AG20443 (cell line): ENCODE measurements at regions not wholly inside any gene's neighbourhood (a gene's known extent, or its start where the extent isn't known, plus 50 kb on each side); places are given as distances from the start of the nearest gene placed in this dataset.
A peak's percentile ranks its signal among the peaks of the same experiment; 100 is the strongest.
"Not testable (repeated sequence)": the region's sequence is repeated elsewhere in the genome, so short reads cannot be mapped to it uniquely, and the experiment has no call there.

Experiments used
- DNase-seq: peaks from one replicate; pipeline ENCODE4 v3.0.0; 2012; ENCODE audit warnings: low spot score, mixed read lengths

DNA sequence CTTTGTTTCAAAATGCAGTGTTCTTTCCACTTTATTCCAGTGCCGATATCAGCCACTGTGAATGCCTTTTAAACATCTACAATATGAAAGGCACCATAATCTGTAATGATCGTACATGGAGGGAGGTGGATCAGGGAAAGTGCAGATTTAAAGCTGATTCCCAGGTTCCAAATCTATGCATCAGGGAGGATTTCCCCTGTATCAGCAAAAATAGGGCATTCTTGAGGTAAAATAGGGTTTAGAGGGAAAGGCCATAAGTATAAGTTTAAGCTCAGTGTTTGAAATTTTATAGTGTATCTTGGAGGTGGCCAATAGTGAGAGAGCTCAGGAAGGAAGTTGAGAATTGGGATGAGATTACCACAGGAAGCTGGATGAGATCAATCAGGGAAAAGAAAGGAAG is 289.7 kb upstream of the ID4 start:
- DNase-seq = no peak

DNA sequence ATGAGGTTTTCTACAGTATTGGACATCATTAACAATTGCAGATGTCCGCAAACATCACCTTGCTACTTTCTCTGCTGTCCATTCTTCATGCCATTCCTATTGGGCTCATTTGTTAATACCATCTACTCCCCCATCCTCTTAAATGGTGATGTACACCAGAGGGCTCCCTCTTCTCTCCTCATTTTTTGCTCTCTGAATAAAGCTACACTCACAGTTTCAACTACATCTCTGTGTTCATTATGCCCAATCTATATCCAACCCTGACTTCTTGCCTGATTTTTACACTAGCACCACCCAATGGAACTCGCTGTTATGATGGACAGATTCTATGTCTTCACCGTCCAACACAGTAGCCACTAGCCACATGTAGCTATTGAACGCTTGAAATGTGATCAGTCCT is 288.1 kb upstream of the ID4 start:
- no peak for DNase-seq

DNA sequence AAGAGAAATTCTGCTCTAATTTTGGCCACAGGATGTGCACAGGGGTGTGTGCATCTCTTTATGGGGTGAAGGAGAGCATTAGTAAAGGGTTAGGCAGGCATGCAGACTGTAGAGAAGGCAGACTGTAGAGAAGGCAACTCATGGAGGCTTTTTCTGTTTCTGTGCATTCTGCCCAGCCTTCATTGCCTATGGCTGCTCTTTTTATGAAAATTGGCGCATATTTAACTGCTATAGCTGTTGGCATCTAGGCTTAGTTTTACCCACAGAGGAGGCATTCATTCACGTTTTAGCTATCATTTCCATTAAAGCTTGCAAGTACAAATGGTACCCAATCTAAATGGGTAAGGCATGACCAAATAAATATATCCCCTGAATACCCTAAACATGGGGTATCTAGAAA is 286.8 kb upstream of the ID4 start:
- no peak for DNase-seq

DNA sequence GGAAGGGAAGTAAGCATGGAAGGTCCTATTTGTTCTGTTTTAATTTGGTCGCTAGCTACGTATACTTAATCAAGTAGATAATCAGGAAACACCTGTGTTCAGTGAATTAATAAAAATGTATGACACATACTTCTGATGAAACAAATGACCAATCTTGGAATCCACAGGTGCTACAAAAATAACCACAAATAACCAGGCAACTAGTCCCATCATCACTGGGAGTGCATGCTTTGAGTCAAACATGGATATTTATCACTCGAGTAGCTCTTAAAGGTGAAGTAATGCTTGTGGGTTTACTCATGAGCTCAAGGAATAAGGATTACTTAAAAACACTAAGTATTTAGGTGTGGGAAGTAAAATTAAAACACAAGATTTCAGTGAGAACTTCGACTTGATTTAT is 285.6 kb upstream of the ID4 start:
- DNase-seq = no peak

DNA sequence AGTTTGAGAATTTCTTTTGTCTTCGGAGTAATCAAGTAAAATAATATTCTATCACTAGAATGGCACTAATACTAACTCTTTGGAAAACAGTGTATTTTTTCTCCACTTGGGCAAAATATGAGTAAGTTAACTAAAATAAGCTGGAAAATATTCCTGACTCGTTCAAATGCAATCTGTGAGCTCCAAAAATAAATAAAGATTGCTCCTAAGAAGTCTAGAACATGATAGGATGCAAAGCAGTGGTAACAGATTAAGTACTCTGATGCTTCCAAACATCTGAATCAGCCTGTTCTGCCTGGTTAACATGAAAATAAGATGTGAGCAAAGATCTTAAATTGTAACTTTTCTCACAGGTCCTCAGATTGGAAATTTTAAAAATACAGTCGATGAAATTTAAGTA is 285.1 kb upstream of the ID4 start:
- no peak for DNase-seq

DNA sequence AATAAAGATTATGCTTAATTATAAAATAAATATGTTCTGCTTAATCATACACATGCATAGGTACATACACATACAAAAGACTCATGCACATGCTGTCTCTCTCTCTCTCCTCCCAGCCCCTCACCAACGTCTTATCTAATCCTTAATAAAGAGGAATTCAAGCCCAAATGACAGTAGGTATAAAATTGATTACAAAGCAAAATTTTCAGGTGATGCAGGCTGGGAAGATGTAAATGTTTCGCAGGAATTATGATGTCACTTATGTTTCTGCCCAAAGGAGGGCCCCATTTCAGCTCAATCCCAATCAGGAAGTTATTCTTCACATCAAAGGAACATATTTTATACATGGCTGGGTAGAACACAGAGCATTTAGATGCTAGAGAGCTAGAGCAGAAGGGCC is 284.6 kb upstream of the ID4 start:
- DNase-seq = no peak

DNA sequence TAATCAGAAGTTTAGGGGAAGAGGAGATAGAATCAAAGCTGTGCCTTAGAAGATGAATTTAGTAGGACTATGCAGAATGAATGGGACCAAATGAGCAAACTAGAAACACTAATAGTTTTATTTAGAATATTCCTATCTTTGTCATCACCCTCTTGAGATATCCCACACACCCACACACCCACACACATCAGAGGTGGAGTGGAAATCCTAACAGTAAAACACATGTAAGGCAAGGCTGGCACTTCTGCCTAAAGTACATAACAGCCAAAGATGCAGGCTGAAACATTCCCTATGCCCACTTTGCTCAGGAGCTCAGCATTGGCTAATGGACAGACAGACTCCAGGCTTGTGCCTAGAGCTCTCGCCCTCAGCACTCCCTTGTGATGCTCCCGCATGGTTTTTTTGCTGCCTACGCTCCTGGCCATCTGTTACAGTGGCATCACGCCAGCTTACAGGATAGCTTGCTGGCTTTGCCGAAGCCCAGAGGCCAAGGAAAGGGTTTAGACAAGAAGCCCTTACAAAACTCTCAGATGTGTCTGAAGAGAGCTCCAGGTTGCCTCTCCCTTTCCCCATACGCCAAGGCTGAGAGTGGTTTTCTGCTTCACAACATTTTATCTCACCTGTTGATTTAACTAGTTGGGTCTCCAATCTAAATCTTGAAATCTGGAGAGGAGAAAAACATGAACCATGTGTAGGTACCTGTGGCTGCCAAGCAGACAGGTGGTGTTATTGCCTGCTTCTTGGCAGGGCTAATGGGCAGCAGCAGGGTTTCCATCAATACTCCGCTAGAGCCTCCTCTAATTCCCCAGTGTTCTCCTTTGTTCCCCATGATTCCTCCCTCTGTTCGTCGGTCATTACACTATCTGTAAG is 282.6 kb upstream of the ID4 start:
- DNase-seq = peak; percentile 24

DNA sequence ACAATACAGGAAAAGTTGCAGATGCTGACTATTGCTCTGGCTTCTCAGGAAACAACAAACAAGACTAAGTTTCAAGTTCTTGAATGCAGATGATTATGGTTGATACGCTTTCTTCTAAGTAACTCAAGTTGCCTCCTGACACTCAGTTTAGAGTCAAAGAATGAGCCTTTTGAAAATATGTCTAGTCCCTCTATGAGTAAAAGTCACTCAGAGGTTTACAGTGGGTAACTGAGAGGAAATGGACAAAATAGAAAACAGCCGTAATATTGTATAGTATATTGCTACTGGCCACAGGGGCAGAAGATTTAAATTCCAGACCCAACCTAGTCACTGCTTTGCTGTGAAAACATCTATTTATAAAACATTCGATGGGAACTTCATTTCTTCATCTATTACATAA is 280.0 kb upstream of the ID4 start:
- DNase-seq = no peak

DNA sequence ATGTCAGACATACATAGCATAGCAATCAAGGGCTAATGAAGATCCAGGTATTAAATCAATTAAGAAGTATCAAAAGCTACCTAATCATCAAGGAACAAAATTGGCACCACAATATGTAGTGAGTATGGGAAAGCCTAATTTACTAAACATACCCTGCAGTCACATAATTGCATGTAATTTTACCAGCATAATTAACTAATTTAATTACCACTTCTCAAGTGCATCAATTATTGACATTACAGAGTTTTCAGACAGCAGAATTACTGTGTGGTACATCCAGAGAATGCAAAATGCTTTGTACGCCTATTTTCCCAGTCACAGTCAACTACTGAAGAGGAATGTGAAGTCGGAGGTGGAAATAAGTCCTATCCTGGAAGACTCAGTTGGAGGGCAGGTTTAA is 279.0 kb upstream of the ID4 start:
- no peak for DNase-seq

DNA sequence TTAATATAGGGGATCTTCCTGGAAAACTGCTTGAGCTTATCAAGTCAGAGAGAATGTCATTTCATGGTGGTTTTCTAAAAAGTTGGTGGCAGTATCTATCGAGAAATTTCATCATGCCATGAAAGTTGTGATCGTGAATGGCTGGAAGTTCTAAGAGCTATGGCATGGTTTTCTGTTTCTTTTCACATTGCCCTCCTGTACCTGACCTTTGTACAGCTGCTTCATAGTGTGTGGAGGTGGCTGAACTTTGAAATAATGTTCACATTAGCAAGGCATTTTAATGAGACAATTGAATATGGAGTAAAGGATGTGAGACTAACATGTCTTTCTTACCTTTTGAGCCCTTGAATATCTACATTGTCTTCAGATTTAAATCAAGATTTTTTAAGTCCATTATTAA is 278.2 kb upstream of the ID4 start:
- no peak for DNase-seq

DNA sequence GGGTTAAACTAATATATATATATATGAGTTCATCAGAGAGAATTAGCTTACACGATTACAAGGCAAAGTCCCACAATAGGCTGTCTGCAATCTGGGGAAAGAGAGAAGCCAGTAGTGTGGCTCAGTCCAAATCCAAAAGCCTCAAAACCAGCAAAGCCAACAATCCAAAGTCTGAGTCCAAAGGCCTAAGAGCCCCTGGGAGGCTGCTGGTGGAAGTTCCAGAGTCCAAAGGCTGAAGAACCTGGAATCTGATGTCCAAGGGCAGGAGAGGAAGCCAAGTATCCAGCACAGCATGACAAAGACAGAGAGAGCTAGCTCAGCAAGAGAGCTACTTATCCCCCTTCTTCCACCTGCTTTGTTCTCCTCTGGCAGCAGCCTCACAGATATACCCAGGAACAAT is 274.7 kb upstream of the ID4 start:
- DNase-seq = no peak

DNA sequence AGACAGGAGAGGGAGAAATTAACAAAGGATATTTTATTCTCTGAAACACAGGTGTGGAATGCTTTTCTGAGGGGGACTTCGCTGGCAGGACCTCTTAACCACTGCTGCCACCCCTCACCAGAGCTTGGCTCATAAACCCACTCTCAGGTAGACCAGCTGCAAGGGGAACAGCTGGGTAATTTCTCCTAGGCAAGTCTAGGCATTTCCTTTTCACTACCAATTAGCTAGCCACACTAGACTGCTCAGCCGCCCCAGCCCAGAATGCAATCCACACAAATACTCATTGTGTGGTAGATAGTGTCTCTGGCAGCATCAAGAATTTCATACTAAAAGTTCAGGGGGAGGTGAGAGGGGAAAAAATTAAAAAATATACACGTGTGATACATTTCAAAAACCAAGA is 267.6 kb upstream of the ID4 start:
- no peak for DNase-seq

DNA sequence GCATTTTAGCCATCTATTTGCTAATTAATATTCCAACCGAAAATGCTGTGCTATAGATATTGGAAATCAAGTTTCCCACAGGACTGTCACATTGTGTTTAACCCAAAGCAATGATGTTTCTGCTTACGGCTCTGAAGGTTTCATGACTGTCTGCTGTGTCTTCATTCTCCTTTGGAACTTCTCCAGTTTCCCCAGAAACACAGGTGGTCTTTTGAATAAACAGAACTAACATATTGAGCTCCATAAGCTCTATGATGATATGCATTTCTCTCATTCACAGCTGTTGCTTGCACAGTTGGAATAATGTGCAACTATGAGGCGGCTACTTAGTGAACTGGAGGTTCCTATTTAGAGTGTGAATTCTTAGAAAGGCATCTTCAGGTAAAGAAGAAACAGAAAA is 266.0 kb upstream of the ID4 start:
- DNase-seq = no peak

DNA sequence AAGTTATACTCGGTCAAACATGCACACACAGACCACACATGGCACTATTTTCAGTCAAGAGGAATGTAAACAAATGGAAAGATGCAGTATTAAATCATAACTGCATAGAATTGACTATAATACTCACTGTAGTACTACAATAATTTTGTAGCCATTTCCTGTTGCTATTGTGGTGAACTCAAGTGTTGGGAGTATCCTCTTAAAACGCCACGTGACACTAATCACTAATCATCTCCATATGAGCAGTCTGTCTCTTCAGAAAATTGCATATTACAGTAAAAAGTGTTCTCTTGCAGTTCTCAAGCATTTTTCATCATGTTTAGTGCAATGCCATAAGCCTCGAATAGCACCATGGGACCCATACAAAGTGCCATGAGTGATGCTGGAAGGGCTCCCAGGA is 258.7 kb upstream of the ID4 start:
- DNase-seq = peak; percentile 38

DNA sequence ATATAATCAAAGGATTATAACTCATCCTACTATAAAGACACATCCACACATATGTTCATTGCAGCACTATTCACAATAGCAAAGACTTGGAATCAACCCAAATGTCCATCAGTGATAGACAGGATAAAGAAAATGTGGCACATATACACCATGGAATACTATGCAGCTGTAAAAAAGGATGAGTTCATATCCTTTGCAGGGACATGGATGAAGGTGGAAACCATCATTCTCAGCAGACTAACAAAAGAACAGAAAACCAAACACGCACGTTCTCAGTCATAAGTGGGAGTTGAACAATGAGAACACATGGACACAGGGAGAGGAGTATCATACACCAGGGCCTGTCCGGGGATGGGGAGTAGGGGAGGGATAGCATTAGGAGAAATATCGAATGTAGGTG is 253.0 kb upstream of the ID4 start:
- not testable (repeated sequence) for DNase-seq

DNA sequence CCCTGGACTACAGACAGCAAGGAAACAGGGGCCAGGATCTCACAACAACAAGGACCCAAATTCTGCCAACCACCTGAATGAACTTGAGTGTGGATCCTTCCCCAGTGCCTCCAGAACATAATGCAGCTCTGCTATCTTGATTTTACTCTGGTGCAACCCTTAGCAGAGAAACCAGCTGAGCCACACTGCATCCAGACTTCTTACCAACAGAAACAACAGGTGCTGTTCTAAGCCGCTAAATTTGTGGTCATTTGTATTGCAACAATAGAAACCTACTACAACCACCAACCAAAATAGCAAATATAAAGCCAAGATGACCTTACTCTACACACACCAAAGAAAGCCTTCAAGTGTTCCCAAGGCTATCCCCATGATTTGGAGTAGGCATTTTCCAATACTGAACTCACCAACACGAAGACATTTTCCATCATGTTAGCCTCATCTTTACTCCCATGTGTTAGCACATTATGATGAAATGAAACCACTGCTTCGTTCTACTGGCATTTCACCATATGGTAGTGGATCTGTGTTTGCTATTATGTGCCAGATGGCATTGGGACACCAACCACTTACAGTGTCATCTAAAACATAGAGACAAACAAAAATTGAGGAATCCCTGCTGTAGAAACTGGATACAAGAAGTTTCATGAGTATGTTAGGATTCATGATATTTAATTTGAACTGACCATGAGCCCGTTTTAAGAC is 249.8 kb upstream of the ID4 start:
- DNase-seq = no peak

DNA sequence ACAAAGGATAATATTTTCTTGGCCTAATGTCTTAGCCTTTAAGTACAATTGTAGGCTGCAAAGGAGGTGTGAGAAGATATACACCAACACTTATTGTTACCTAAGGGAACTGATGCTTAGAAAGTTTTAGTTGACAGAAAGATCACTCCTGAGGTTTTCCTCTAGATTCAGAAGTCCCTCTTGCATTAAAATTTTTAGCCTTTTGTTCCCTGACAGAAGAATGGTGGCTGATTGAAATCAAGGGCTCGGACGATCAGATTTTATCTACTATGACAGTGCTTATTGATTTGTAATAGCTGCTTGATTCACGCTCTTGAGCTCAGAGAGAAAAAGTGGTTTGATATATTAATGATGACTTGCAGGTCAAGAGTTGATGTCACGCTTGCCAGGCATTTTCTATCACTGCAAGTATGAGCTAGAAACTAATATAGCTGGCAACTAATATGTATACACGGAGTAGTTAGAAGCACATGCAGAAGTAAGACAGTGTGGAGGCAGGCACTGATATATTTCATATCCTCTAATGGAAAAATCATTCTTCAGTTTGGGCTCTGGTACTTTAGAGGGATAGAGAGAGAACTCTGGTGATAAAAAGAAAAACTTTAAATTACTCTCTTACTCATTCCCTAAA is 246.6 kb upstream of the ID4 start:
- DNase-seq = no peak

DNA sequence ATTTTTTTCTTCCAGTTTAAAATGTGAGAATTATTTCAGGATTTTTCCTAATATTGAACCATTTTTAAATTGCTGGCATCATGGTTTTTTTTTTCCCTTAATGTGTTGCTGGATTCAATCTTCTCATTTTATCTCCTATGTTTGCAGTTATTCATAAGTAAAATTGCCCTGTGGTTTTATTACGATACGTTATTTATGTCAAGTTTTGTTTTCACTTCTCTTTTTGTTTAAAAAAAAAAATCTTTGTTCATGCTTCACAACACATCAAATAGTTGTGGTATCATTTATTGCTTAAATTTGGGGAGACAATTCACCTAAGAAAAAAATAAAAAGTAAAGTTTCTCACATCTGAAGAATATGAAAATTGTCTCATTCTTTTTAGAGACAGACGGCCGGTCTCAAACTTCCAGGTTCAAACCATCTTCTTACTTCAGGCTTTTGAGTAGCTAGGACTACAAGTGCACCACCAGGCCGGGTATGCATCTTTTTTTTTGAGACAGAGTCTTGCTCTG is 239.3 kb upstream of the ID4 start:
- no peak for DNase-seq

DNA sequence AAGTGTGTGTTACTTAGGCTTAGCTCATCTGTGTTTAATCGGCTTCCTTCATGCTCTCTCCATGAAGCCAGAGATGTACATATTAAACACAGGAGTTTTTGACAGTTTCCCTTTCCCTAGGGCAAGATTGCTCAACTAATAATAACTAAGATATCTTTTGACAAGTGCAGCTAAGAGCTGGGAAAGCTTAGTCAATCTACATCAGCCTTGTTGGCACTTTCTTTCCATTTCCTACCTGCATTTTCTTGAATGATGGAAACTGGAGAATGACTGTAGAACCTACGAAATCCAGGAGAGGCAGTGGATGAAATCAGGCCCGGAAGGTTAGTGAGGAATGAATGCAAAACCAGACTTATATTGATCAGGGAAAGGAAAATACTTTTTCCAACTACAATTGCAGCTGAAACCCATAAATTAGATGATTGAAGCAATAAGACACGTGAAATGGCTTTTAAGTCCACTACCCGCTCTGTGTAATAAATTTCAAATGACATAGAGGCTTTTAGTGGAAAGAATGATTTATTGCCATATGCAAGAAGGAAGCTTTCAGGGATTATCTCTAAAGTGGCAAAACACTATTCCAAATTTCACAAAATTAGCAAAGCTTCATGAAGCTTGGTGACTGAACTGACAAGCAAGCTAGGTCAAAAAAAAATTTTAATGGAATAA is 237.2 kb upstream of the ID4 start:
- no peak for DNase-seq

DNA sequence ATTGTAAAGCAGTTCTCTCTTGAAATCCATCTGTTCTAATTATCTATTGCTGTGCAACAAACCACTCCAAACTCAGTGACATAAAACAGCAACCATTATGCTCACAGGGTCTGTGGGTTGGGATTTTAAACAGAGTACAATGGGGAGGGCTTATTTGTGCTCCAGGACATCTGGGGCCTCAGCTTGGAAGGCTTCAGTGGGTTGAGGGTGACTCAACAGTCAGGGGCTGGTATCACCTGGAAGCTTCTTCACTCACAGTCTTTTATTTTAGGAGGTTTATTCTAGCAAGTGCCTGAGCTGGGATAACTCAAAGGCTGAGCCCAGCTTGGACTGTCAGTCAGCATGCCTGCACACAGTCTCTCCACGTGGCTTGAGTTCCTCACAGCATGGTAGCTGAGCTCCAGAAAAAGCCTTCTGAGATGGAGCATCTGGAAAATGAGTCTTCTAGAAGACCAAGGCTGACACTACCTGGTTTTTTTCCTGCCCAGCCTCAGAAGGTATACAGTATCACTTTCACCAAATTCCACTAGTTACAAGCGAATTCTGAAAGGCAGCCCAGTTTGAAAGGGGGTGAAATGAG is 234.6 kb upstream of the ID4 start:
- no peak for DNase-seq

DNA sequence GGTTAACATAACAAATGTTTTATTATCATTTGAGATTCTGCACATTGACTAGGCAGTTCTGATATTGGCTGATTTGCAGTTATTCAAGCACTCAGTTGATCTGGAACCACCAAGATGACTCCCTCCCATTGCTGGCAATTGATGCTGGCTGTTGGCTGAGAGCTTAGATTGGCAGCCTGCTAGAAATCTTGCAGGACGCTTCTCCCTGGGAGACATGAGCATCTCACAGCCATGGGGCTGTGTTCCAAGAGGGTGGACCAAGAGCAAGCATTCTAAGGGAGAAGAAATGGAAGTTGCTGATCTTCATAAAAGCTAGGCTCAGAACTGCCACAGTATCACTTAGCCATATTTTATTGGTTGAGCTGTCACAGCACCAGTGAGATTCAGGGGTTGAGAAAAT is 233.4 kb upstream of the ID4 start:
- DNase-seq = no peak

DNA sequence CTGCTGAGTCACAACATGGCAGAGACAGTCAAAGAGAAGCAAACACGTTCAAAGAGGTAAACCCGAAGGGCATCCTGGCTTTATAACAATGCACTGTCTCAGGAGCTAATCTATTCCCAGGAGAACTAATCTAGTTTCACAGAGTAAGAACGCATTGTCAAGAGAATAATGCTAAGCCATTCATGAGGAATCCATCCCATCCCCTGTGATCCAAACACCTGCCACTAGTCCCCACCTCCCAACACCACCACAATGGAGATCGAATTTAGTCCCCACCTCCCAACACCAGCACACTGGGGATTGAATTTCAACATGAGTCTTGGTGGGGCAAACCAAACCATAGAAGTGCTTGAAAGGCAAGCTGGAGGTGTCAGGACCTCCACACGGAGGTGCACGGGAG is 231.5 kb upstream of the ID4 start:
- no peak for DNase-seq
